Nephron (organoid): ENCODE measurements at regions not wholly inside any gene's neighbourhood (a gene's known extent, or its start where the extent isn't known, plus 50 kb on each side); places are given as distances from the start of the nearest gene placed in this dataset.
A peak's percentile ranks its signal among the peaks of the same experiment; 100 is the strongest.

Experiments
- H3K27ac Mint-ChIP-seq, 3 experiments: 2 replicates each; pipeline ENCODE4 v1.8.0; 2020; ENCODE audit warnings: mixed read lengths in 3 of 3, mild to moderate bottlenecking in 2 of 3, moderate library complexity in 1 of 3
- H3K27me3 Mint-ChIP-seq: 2 replicates; pipeline ENCODE4 v1.8.0; 2021; ENCODE audit warnings: low read depth, mild to moderate bottlenecking, moderate library complexity, mixed read lengths
- H3K36me3 Mint-ChIP-seq: 2 replicates; pipeline ENCODE4 v1.8.0; 2020; ENCODE audit warnings: low read depth, mixed read lengths
- H3K4me1 Mint-ChIP-seq: 2 replicates; pipeline ENCODE4 v1.8.0; 2020; ENCODE audit warnings: mixed read lengths
- H3K4me3 Mint-ChIP-seq, 3 experiments: 2 replicates each; pipeline ENCODE4 v1.8.0; 2020; ENCODE audit warnings: mild to moderate bottlenecking in 3 of 3, mixed read lengths in 3 of 3, moderate library complexity in 2 of 3
- H3K9me3 Mint-ChIP-seq: 2 replicates; pipeline ENCODE4 v1.8.0; 2020; ENCODE audit warnings: mixed read lengths
- CTCF ChIP-seq, 3 experiments: fragments of 200-600 bp; sonication (generic); IDR thresholded peaks; one replicate each; pipeline ENCODE4 v1.5.0; 2021; ENCODE audit warnings: antibody characterized with exemption in 3 of 3; ENCODE audit not compliant: unreplicated experiment in 3 of 3

DNA sequence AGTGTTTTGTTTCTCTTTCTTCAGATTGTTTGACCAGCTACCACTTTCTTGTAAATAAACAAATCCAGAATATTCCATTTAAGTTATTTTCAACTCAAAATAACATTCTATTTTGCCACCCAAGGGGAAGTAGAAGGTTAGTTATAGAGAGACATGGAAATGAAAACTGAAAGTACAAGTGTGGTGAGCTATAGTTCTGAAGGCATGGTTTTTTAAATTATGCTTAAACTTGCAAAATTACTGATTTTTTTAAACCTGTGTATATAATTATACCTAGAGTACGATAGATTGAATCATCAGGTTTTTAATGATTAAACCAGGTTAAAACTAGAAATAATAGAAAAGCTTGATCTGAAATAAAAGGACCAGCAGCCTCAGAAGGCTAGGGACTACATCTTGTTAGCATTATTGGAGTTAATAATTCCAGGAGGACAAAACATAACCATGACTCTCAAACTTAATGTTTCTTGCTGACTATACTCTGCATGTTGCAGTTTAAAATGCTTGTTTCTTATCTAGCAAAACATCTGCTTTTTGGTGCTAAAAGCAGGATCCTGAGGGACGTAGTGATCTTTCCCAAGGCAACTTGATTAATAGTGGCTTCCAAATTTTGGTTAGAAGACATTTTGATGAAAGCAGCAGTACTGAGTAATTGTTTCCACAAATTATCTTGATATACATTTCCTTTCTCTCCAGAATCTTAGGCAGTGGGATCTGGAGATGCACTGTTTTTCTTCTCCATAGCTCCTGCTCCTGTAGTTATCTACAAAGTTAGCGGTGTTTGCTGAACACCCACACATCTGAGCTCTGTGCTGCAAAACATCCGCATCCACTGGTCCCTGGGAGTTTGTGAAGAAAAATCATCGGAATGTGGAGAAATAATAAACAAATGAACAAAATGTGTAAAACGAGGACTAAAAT lies 327.2 kb upstream of the PKDCC start:
- Mint-ChIP-seq H3K4me3 (peak overlapping the region in 2 of 3 experiments; percentile 1 to 7), H3K27ac (peak overlapping the region; percentile 90 to 92 (median 91)), H3K4me1 (peaks cover 54% of the 10 kb centered on the region), H3K27me3 (no peaks in the 10 kb centered on the region), H3K36me3 (no peaks in the 10 kb centered on the region), H3K9me3 (no peaks in the 10 kb centered on the region)
- no peak for TF ChIP-seq CTCF (IDR thresholded peaks at IDR 0.05; ENCODE audit: unreplicated experiment in 3 of 3)

- peaks cover 58% of the 10 kb centered on the region for H3K4me1 Mint-ChIP-seq
- H3K27me3 Mint-ChIP-seq: no peaks in the 10 kb centered on the region
- H3K4me3 Mint-ChIP-seq: no peak overlapping the region
- no peak for TF ChIP-seq CTCF (IDR thresholded peaks at IDR 0.05; ENCODE audit: unreplicated experiment in 3 of 3)
- H3K36me3 Mint-ChIP-seq: no peaks in the 10 kb centered on the region
- H3K9me3 Mint-ChIP-seq: no peaks in the 10 kb centered on the region
- peak overlapping the region; percentile 79 to 91 (median 88) for H3K27ac Mint-ChIP-seq
Measured at GRCh38 chr2:41722668-41723369, 325.0 kb upstream of the PKDCC start.

DNA sequence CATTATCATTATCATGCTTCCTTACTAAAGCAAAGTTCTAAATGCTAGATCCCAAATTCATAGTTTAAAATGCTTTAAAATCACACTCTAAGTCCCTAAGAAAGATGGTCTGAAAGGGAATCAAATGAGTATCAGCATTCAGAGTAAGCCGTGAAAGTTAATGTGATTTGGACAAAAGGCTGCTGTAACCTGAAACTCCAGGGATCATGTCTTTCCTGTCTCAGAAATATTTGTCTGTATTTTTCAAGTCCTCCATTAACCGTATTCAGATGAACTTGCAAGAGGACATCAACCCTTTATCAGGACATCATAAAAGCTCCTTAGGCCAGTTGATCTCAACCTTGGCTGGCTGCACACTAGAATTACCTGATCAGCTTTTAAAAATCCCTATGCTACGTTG lies 324.3 kb upstream of the PKDCC start:
- Mint-ChIP-seq H3K36me3 (no peaks in the 10 kb centered on the region), H3K4me3 (no peak overlapping the region), H3K27me3 (no peaks in the 10 kb centered on the region), H3K4me1 (peaks cover 59% of the 10 kb centered on the region), H3K9me3 (no peaks in the 10 kb centered on the region), H3K27ac (peak overlapping the region; percentile 79 to 91 (median 88))
- no peak for TF ChIP-seq CTCF (IDR thresholded peaks at IDR 0.05; ENCODE audit: unreplicated experiment in 3 of 3)

GRCh38 chr2:41724465-41724864 lies 323.4 kb upstream of the PKDCC start:
- H3K36me3 Mint-ChIP-seq: no peaks in the 10 kb centered on the region
- H3K27ac Mint-ChIP-seq: peak overlapping the region; percentile 39 to 88 (median 75)
- TF ChIP-seq CTCF (IDR thresholded peaks at IDR 0.05; ENCODE audit: unreplicated experiment in 3 of 3): no peak
- no peaks in the 10 kb centered on the region for H3K27me3 Mint-ChIP-seq
- H3K4me3 Mint-ChIP-seq: no peak overlapping the region
- H3K9me3 Mint-ChIP-seq: no peaks in the 10 kb centered on the region
- H3K4me1 Mint-ChIP-seq: peaks cover 69% of the 10 kb centered on the region

- Mint-ChIP-seq H3K36me3 (no peaks in the 10 kb centered on the region), H3K27ac (peak overlapping the region; percentile 22 to 66 (median 24)), H3K27me3 (no peaks in the 10 kb centered on the region), H3K9me3 (no peaks in the 10 kb centered on the region), H3K4me3 (no peak overlapping the region), H3K4me1 (peaks cover 64% of the 10 kb centered on the region)
- TF ChIP-seq CTCF (IDR thresholded peaks at IDR 0.05; ENCODE audit: unreplicated experiment in 3 of 3): no peak
Measured at GRCh38 chr2:41725901-41726300, 321.9 kb upstream of the PKDCC start.
